DMS 273 treated with DMSO at 0.1 percent for 48 hours (cell line): ENCODE measurements at regions not wholly inside any gene's neighbourhood (a gene's known extent, or its start where the extent isn't known, plus 50 kb on each side); places are given as distances from the start of the nearest gene placed in this dataset.
"Not testable (repeated sequence)": the region's sequence is repeated elsewhere in the genome, so short reads cannot be mapped to it uniquely, and the experiment has no call there.

Source experiments
- DNase-seq: peaks from one replicate; lab custom pipeline; 2025; lab: John Stamatoyannopoulos, UW

GRCh38 chr2:14988600-14988999 is 356.1 kb downstream of the LRATD1 start:
- DNase-seq: no peak

- no peak for DNase-seq
Observed at GRCh38 chr2:14991723-14992122, 359.2 kb downstream of the LRATD1 start.

GRCh38 chr2:14994721-14995120 is 362.2 kb downstream of the LRATD1 start:
- DNase-seq: no peak

- peak; percentile 25 for DNase-seq
Observed at GRCh38 chr2:14996351-14997014, 364.0 kb downstream of the LRATD1 start.

- DNase-seq: no peak
Observed at GRCh38 chr2:14998546-14998945, 366.0 kb downstream of the LRATD1 start.

GRCh38 chr2:14999114-14999661 is 366.7 kb downstream of the LRATD1 start:
- no peak for DNase-seq

- not testable (repeated sequence) for DNase-seq
Observed at GRCh38 chr2:15002519-15002918, 370.0 kb downstream of the LRATD1 start.

- no peak for DNase-seq
Observed at GRCh38 chr2:15006667-15007066, 374.1 kb downstream of the LRATD1 start.

- DNase-seq: no peak
Observed at GRCh38 chr2:15009681-15010080, 377.2 kb downstream of the LRATD1 start.

GRCh38 chr2:15010346-15010745 is 377.8 kb downstream of the LRATD1 start:
- no peak for DNase-seq

GRCh38 chr2:15018814-15019213 is 386.3 kb downstream of the LRATD1 start:
- no peak for DNase-seq

GRCh38 chr2:15023221-15023620 is 390.7 kb downstream of the LRATD1 start:
- no peak for DNase-seq

GRCh38 chr2:15028406-15028805 is 395.9 kb downstream of the LRATD1 start:
- no peak for DNase-seq

- no peak for DNase-seq
Observed at GRCh38 chr2:15031745-15032240, 399.3 kb downstream of the LRATD1 start.

GRCh38 chr2:15034246-15034645 is 401.7 kb downstream of the LRATD1 start:
- no peak for DNase-seq

GRCh38 chr2:15034860-15035259 is 402.3 kb downstream of the LRATD1 start:
- DNase-seq: no peak

- no peak for DNase-seq
Observed at GRCh38 chr2:15038366-15039364, 406.1 kb downstream of the LRATD1 start.

- peak; percentile 38 for DNase-seq
Observed at GRCh38 chr2:15040429-15041084, 408.0 kb downstream of the LRATD1 start.

GRCh38 chr2:15041429-15041837 is 408.9 kb downstream of the LRATD1 start:
- DNase-seq: peak; percentile 74

GRCh38 chr2:15042801-15043217 is 410.3 kb downstream of the LRATD1 start:
- DNase-seq: no peak

GRCh38 chr2:15043336-15044058 is 411.0 kb downstream of the LRATD1 start:
- no peak for DNase-seq
